Thyroid gland (tissue), 4 donors: ENCODE measurements at regions not wholly inside any gene's neighbourhood (a gene's known extent, or its start where the extent isn't known, plus 50 kb on each side); places are given as distances from the start of the nearest gene placed in this dataset.

Experiments used
- CTCF ChIP-seq, 6 experiments: fragments of 200-600 bp in 3 of 6; fragments of 450-650 bp in 3 of 6; sonication (generic) in 3 of 6; IDR thresholded peaks; one replicate each; pipeline ENCODE4 v1.5.1; 2016 to 2019; ENCODE audit warnings: antibody characterized with exemption in 6 of 6, mild to moderate bottlenecking in 2 of 6, inconsistent platforms in 1 of 6, moderate library complexity in 1 of 6
- POLR2A ChIP-seq, 2 donors: fragments of 450-650 bp; IDR thresholded peaks; one replicate each; pipeline ENCODE4 v1.6.1; 2017; ENCODE audit warnings: antibody characterized with exemption in 2 of 2, mild to moderate bottlenecking in 2 of 2, moderate library complexity in 1 of 2

- TF ChIP-seq CTCF (IDR thresholded peaks at IDR 0.05) (no peak), POLR2A (IDR thresholded peaks at IDR 0.05) (no peak)
Measured at GRCh38 chr1:69269491-69269890, 298.2 kb upstream of the LRRC7 start.
